Thyroid gland (tissue), 4 donors: ENCODE measurements at regions not wholly inside any gene's neighbourhood (a gene's known extent, or its start where the extent isn't known, plus 50 kb on each side); places are given as distances from the start of the nearest gene placed in this dataset.

ENCODE experiments used
- DNase-seq, 2 donors: peaks; one replicate each; pipeline ENCODE4 v3.0.0-alpha.2; 2019
- H3K27ac ChIP-seq, 3 donors: fragments of 200-600 bp; sonication (generic); 1 replicate in 2 of 3; 2 replicates in 1 of 3; pipeline ENCODE4 v1.5.1; 2016 to 2019; ENCODE audit warnings: mild to moderate bottlenecking in 1 of 3, moderate library complexity in 1 of 3
- H3K27me3 ChIP-seq: fragments of 200-600 bp; sonication (generic); one replicate; pipeline ENCODE4 v1.5.1; 2019
- H3K36me3 ChIP-seq, 2 donors: fragments of 200-600 bp; sonication (generic); one replicate each; pipeline ENCODE4 v1.5.1; 2016 to 2019
- H3K4me1 ChIP-seq, 2 donors: fragments of 200-600 bp; sonication (generic); one replicate each; pipeline ENCODE4 v1.5.1; 2017 to 2019
- H3K4me3 ChIP-seq, 3 donors: fragments of 200-600 bp; sonication (generic); replicated peaks in 1 of 3; 1 replicate in 2 of 3; 2 replicates in 1 of 3; pipeline ENCODE4 v1.5.1; 2016; ENCODE audit warnings: mild to moderate bottlenecking in 1 of 3
- H3K9me3 ChIP-seq: fragments of 200-600 bp; sonication (generic); one replicate; pipeline ENCODE4 v1.5.1; 2017
- POLR2A ChIP-seq, 2 donors: fragments of 450-650 bp; IDR thresholded peaks; one replicate each; pipeline ENCODE4 v1.6.1; 2017; ENCODE audit warnings: antibody characterized with exemption in 2 of 2, mild to moderate bottlenecking in 2 of 2, moderate library complexity in 1 of 2
- WGBS, 2 donors: methylation state at CpG; one replicate each; pipeline ENCODE4 v1.1.5; 2017; 5-methylcytosine and 5-hydroxymethylcytosine counted together
- intact Hi-C: fragments of 100-400 bp; cut with DNase I; formaldehyde crosslinking; loops from one replicate; pipeline ENCODE4 v1.15.1; 2023
- TF ChIP-seq, protein P1 (sequence below), 6 experiments: fragments of 200-600 bp in 3 of 6; fragments of 450-650 bp in 3 of 6; sonication (generic) in 3 of 6; IDR thresholded peaks; one replicate each; pipeline ENCODE4 v1.5.1; 2016 to 2019; ENCODE audit warnings: antibody characterized with exemption in 6 of 6, mild to moderate bottlenecking in 2 of 6, inconsistent platforms in 1 of 6, moderate library complexity in 1 of 6

DNA sequence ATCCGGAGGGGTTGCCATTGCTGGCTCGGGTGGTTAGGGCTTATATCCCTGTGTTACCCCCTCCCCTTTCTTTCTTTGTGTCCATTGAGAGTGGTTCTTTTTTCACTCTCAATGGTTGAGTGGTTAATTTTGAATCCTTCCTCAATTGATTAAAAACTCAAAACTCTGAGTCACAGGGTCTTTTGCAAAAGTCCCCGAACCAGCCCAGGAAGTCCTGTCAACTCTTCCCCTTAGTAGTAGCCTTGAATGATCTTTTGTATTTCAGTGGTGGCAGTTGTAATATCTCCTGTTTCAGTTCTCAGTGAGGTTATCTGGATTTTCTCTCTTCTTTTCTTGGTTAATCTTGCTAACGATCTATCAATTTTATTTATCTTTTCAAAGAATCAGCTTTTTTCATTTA lies 170.0 kb upstream of the GYPA start:
- DNase-seq: no peak
- Histone ChIP-seq H3K4me3 (no peak overlapping the region), H3K9me3 (no peaks in the 10 kb centered on the region), H3K4me1 (no peaks in the 10 kb centered on the region), H3K27ac (no peak overlapping the region), H3K36me3 (no peaks in the 10 kb centered on the region), H3K27me3 (no peaks in the 10 kb centered on the region)
- 86 to 91% methylated on average over 4 of the region's 4 CpGs for WGBS, 2 donors
- no peak for TF ChIP-seq POLR2A (IDR thresholded peaks at IDR 0.05)
- TF ChIP-seq, protein P1, sequence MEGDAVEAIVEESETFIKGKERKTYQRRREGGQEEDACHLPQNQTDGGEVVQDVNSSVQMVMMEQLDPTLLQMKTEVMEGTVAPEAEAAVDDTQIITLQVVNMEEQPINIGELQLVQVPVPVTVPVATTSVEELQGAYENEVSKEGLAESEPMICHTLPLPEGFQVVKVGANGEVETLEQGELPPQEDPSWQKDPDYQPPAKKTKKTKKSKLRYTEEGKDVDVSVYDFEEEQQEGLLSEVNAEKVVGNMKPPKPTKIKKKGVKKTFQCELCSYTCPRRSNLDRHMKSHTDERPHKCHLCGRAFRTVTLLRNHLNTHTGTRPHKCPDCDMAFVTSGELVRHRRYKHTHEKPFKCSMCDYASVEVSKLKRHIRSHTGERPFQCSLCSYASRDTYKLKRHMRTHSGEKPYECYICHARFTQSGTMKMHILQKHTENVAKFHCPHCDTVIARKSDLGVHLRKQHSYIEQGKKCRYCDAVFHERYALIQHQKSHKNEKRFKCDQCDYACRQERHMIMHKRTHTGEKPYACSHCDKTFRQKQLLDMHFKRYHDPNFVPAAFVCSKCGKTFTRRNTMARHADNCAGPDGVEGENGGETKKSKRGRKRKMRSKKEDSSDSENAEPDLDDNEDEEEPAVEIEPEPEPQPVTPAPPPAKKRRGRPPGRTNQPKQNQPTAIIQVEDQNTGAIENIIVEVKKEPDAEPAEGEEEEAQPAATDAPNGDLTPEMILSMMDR (IDR thresholded peaks at IDR 0.05): no peak
- intact Hi-C loops: no loop called here

DNA sequence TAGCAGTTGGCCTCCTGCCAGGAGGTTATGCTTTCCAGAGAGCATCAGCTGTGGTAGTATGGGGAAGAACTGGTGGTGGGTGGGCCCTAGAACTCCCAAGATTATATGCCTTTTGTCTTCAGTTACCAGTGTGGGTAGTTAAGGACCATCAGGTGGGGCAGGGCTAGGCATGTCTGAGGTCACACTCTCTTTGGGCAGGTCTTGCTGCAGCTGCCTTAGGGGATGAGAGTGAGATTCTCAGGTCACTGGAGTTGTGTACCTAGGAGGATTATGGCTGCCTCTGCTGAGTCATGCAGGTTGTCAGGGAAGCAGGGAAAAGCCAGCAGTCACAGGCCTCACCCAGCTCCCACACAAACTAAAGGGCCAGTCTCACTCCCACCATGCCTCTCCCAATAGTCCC lies 172.9 kb upstream of the GYPA start:
- H3K4me3 ChIP-seq: no peak overlapping the region
- no peaks in the 10 kb centered on the region for H3K9me3 ChIP-seq
- TF ChIP-seq, protein P1 (IDR thresholded peaks at IDR 0.05): no peak
- TF ChIP-seq POLR2A (IDR thresholded peaks at IDR 0.05): no peak
- no peaks in the 10 kb centered on the region for H3K4me1 ChIP-seq
- H3K27me3 ChIP-seq: no peaks in the 10 kb centered on the region
- intact Hi-C loops: no loop called here
- H3K27ac ChIP-seq: no peak overlapping the region
- DNase-seq: no peak
- H3K36me3 ChIP-seq: no peaks in the 10 kb centered on the region

DNA sequence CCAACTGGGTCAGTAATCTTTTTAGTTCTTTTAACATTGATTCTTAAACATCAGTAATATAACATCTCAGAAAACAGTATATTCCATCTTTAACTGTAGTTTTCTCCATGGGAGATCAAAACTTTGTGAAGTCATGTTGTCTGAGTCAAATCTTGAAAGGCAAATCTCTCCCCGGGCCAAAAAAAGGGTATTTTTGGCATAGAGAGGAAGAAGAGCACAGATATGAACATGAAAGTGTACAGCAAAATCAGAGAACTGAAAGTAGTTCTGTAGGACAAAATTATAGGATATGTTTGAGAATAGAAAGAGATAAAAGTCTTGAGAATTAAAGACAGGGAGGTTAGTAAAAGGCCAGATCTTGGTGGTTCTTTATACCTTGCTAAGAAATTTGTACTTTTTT lies 176.4 kb upstream of the GYPA start:
- Histone ChIP-seq H3K4me1 (no peaks in the 10 kb centered on the region), H3K36me3 (no peaks in the 10 kb centered on the region), H3K27me3 (no peaks in the 10 kb centered on the region), H3K27ac (no peak overlapping the region), H3K4me3 (no peak overlapping the region), H3K9me3 (no peaks in the 10 kb centered on the region)
- DNase-seq: no peak
- 80 to 83% methylated on average over 1 of the region's 1 CpG for WGBS, 2 donors
- no peak for TF ChIP-seq POLR2A (IDR thresholded peaks at IDR 0.05)
- TF ChIP-seq, protein P1 (IDR thresholded peaks at IDR 0.05): no peak
- intact Hi-C loops: no loop called here

DNA sequence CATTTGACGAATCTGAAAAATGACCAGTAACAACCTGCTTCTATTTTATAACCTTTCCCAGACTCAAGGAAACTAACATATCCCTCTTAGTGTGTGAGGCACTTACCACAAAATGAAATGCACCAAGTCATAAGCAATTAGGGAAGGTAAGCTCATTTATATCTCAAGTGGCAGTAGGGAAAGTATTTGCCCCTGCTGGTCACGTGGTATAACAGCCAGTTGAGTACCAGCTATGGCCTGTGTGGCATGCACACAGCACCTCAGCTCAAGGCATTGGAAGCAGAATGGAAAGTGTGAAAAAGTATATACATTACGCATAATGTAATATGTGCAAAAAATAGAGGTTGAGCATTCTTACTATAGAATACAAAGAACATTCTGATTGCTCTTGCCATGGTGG lies 178.3 kb upstream of the GYPA start:
- Histone ChIP-seq H3K27ac (no peak overlapping the region), H3K4me1 (no peaks in the 10 kb centered on the region), H3K4me3 (no peak overlapping the region), H3K36me3 (no peaks in the 10 kb centered on the region), H3K27me3 (no peaks in the 10 kb centered on the region), H3K9me3 (no peaks in the 10 kb centered on the region)
- intact Hi-C loops: no loop called here
- DNase-seq: no peak
- 63 to 64% methylated on average over 3 of the region's 3 CpGs for WGBS, 2 donors
- TF ChIP-seq, protein P1 (IDR thresholded peaks at IDR 0.05): no peak
- no peak for TF ChIP-seq POLR2A (IDR thresholded peaks at IDR 0.05)

DNA sequence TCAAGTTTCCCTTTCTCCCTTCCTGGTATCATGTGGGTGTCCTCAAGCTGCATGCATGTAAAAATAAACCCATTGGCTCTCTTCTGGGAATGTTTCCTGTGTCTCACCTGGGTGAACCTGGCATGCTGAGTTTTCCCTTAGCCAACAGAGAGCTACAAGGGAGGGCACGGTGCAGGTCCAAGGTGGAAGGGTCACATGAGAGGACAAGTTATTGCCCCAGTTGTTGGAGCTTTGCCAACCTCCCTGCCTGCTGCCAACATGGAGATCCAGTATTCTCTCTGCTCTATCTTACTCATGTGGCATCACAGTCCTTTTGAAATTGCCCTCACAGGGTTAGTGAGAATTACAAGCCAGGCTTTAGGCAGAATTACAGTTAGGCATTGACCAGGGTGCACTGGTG lies 196.1 kb upstream of the GYPA start:
- Histone ChIP-seq H3K36me3 (no peaks in the 10 kb centered on the region), H3K4me3 (no peak overlapping the region), H3K27me3 (no peaks in the 10 kb centered on the region), H3K4me1 (no peaks in the 10 kb centered on the region), H3K27ac (no peak overlapping the region), H3K9me3 (no peaks in the 10 kb centered on the region)
- no peak for DNase-seq
- intact Hi-C loops: no loop called here
- TF ChIP-seq POLR2A (IDR thresholded peaks at IDR 0.05): no peak
- TF ChIP-seq, protein P1 (IDR thresholded peaks at IDR 0.05): no peak
- 29 to 40% methylated on average over 1 of the region's 1 CpG for whole genome bisulfite sequencing, 2 donors
